ENCODE measurements at regions not wholly inside any gene's neighbourhood (a gene's known extent, or its start where the extent isn't known, plus 50 kb on each side); places are given as distances from the start of the nearest gene placed in this dataset.

- Mint-ChIP-seq H3K9me3 (no peaks in the 10 kb centered on the region), H3K27ac (no peak overlapping the region), H3K27me3 (ENCODE audit: low read depth) (peaks cover 3% of the 10 kb centered on the region), H3K36me3 (ENCODE audit: insufficient read depth in 2 of 2) (no peaks in the 10 kb centered on the region), H3K4me3 (no peak overlapping the region), H3K4me1 (ENCODE audit: low read depth) (no peaks in the 10 kb centered on the region)
- DNase-seq (no peak), ATAC-seq (replicated peaks in 1 of 2) (no peak)
Observed at GRCh38 chr18:10374636-10375293, 79.7 kb upstream of the APCDD1 start.

GRCh38 chr18:10376731-10377130 lies 77.7 kb upstream of the APCDD1 start:
- DNase-seq (no peak), ATAC-seq (replicated peaks in 1 of 2) (no peak)
- Mint-ChIP-seq H3K4me3 (no peak overlapping the region), H3K27me3 (ENCODE audit: low read depth) (peaks cover 5% of the 10 kb centered on the region), H3K36me3 (ENCODE audit: insufficient read depth in 2 of 2) (no peaks in the 10 kb centered on the region), H3K9me3 (no peaks in the 10 kb centered on the region), H3K4me1 (ENCODE audit: low read depth) (no peaks in the 10 kb centered on the region), H3K27ac (no peak overlapping the region)

- Mint-ChIP-seq H3K27me3 (ENCODE audit: low read depth) (peaks cover 5% of the 10 kb centered on the region), H3K36me3 (ENCODE audit: insufficient read depth in 2 of 2) (no peaks in the 10 kb centered on the region), H3K27ac (no peak overlapping the region), H3K4me3 (no peak overlapping the region), H3K9me3 (no peaks in the 10 kb centered on the region), H3K4me1 (ENCODE audit: low read depth) (no peaks in the 10 kb centered on the region)
- ATAC-seq (replicated peaks in 1 of 2) (no peak), DNase-seq (no peak)
Observed at GRCh38 chr18:10377956-10378355, 76.5 kb upstream of the APCDD1 start.

- Mint-ChIP-seq H3K4me3 (no peak overlapping the region), H3K27ac (no peak overlapping the region), H3K27me3 (ENCODE audit: low read depth) (peaks cover 5% of the 10 kb centered on the region), H3K9me3 (no peaks in the 10 kb centered on the region), H3K4me1 (ENCODE audit: low read depth) (no peaks in the 10 kb centered on the region), H3K36me3 (ENCODE audit: insufficient read depth in 2 of 2) (no peaks in the 10 kb centered on the region)
- ATAC-seq (replicated peaks in 1 of 2) (no peak), DNase-seq (no peak)
Observed at GRCh38 chr18:10378688-10379420, 75.6 kb upstream of the APCDD1 start.

DNA sequence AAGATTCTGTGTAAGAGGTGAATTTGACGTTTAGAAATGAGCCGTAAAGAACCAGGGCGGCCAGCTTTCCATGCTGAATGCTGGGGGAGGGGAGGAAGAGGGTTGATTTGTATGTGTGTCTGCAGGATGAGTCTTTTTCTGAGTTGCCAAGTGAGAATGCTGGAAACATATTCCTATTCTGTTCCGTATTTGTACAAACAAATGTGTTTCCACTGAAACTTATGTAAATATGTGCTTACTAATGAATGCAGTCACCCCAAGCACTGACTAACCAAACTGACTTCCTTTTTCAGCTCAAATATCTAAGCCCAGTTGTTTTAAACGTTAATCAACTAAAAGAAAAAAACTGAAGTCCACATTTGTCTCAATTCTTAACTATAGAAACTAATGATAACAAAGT lies 74.9 kb upstream of the APCDD1 start:
- Mint-ChIP-seq H3K4me1 (ENCODE audit: low read depth) (no peaks in the 10 kb centered on the region), H3K4me3 (no peak overlapping the region), H3K27ac (no peak overlapping the region), H3K36me3 (ENCODE audit: insufficient read depth in 2 of 2) (no peaks in the 10 kb centered on the region), H3K9me3 (no peaks in the 10 kb centered on the region), H3K27me3 (ENCODE audit: low read depth) (peaks cover 5% of the 10 kb centered on the region)
- no peak for ATAC-seq (replicated peaks in 1 of 2)
- no peak for DNase-seq

DNA sequence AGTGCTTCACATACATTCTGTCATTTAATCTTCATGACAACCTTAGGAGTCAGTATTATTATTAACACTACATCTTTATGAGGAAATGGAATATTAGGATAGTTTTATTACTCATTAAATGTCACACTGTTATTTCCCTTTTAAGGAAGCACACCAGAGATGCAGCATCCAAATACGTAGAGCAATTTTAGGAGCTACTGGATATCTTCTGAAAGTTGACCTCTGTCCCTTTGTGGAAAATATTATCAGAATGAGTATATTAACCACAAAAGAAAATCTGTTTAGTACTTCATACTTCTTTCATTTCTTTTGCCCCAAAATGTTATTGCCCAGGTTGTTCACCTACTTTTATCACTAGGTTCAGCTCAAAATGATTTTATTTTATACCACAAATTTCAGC lies 72.9 kb upstream of the APCDD1 start:
- Mint-ChIP-seq H3K9me3 (no peaks in the 10 kb centered on the region), H3K4me1 (ENCODE audit: low read depth) (no peaks in the 10 kb centered on the region), H3K27me3 (ENCODE audit: low read depth) (peaks cover 6% of the 10 kb centered on the region), H3K4me3 (no peak overlapping the region), H3K36me3 (ENCODE audit: insufficient read depth in 2 of 2) (no peaks in the 10 kb centered on the region), H3K27ac (no peak overlapping the region)
- DNase-seq, result no peak
- ATAC-seq (replicated peaks in 1 of 2), result no peak

GRCh38 chr18:10381951-10382350 lies 72.5 kb upstream of the APCDD1 start:
- Mint-ChIP-seq H3K9me3 (no peaks in the 10 kb centered on the region), H3K27me3 (ENCODE audit: low read depth) (peaks cover 10% of the 10 kb centered on the region), H3K36me3 (ENCODE audit: insufficient read depth in 2 of 2) (no peaks in the 10 kb centered on the region), H3K4me1 (ENCODE audit: low read depth) (no peaks in the 10 kb centered on the region), H3K27ac (no peak overlapping the region), H3K4me3 (no peak overlapping the region)
- ATAC-seq (replicated peaks in 1 of 2) (no peak), DNase-seq (no peak)

- DNase-seq (no peak), ATAC-seq (replicated peaks in 1 of 2) (no peak)
- Mint-ChIP-seq H3K9me3 (peaks cover 0 to 1% of the 10 kb centered on the region in 2 donors), H3K27ac (no peak overlapping the region), H3K4me3 (no peak overlapping the region), H3K4me1 (ENCODE audit: low read depth) (peaks cover under 1% of the 10 kb centered on the region), H3K27me3 (ENCODE audit: low read depth) (peaks cover 9% of the 10 kb centered on the region), H3K36me3 (ENCODE audit: insufficient read depth in 2 of 2) (no peaks in the 10 kb centered on the region)
Observed at GRCh38 chr18:10386049-10386448, 68.4 kb upstream of the APCDD1 start.

GRCh38 chr18:10386956-10387355 lies 67.5 kb upstream of the APCDD1 start:
- peaks cover 9% of the 10 kb centered on the region for H3K27me3 Mint-ChIP-seq (ENCODE audit: low read depth)
- H3K4me3 Mint-ChIP-seq, result no peak overlapping the region
- DNase-seq (no peak), ATAC-seq (replicated peaks in 1 of 2) (no peak)
- no peak overlapping the region for H3K27ac Mint-ChIP-seq
- H3K36me3 Mint-ChIP-seq (ENCODE audit: insufficient read depth in 2 of 2), result no peaks in the 10 kb centered on the region
- H3K4me1 Mint-ChIP-seq (ENCODE audit: low read depth), result peaks cover 10% of the 10 kb centered on the region
- H3K9me3 Mint-ChIP-seq, result peaks cover 0 to 1% of the 10 kb centered on the region in 2 donors

DNA sequence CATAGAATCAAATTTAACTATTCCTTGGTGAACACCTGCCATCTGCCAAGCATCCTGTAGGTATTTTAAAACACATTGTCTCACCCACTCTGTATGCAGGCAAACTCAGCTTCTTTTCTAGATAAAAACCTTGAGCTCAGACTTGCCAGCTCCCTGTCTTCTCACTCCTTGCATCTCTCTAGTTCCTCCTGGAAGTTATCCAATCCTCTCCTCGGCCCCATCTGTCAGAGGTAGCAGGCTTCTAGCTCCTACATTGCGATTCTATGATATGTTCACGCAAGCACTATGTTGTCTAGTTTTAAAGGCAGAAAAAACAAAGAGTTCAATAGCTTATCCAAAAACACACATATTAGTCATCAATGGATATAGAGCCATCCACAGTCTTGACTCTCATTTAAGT lies 67.0 kb upstream of the APCDD1 start:
- Mint-ChIP-seq H3K27me3 (ENCODE audit: low read depth) (peaks cover 9% of the 10 kb centered on the region), H3K9me3 (peaks cover 0 to 1% of the 10 kb centered on the region in 2 donors), H3K4me3 (no peak overlapping the region), H3K4me1 (ENCODE audit: low read depth) (peaks cover 12% of the 10 kb centered on the region), H3K36me3 (ENCODE audit: insufficient read depth in 2 of 2) (no peaks in the 10 kb centered on the region), H3K27ac (no peak overlapping the region)
- DNase-seq (no peak), ATAC-seq (replicated peaks in 1 of 2) (no peak)

- ATAC-seq (replicated peaks in 1 of 2), result no peak
Observed at GRCh38 chr18:10388373-10388772, 66.1 kb upstream of the APCDD1 start.

GRCh38 chr18:10391506-10391905 lies 62.9 kb upstream of the APCDD1 start:
- Mint-ChIP-seq H3K4me3 (peak overlapping the region; percentile 13 to 17), H3K27ac (peak overlapping the region; percentile 1)
- no peak for ATAC-seq (replicated peaks in 1 of 2)

More at GRCh38 chr18:10388373-10388772, 66.1 kb upstream of the APCDD1 start:
- Mint-ChIP-seq H3K9me3 (peaks cover 1 to 3% of the 10 kb centered on the region in 2 donors), H3K27me3 (ENCODE audit: low read depth) (peaks cover 9% of the 10 kb centered on the region), H3K36me3 (ENCODE audit: insufficient read depth in 2 of 2) (no peaks in the 10 kb centered on the region), H3K4me1 (ENCODE audit: low read depth) (peaks cover 18% of the 10 kb centered on the region), H3K4me3 (no peak overlapping the region), H3K27ac (no peak overlapping the region)
- no peak for DNase-seq

DNA sequence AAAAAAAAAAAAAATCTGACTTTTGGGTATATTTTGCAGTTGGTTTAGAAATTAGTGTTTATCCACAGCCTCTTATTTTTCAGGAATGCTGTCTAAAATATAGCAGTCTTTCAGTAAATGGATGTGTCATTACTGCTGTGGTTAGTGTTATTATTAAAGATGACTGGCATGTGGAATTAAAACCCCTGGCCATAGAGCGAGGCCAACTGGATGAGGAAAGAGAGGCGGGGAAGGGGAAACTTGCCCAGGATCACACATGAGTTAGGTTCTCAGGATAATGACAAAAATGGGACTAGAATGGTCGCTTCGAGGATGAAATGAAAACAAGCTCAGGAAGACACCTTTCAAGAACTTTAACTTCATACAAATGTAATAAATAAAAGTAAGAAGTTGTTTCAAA lies 57.4 kb upstream of the APCDD1 start:
- ATAC-seq (replicated peaks in 1 of 2) (no peak), DNase-seq (no peak)
- Mint-ChIP-seq H3K9me3 (peaks cover 1 to 2% of the 10 kb centered on the region in 2 donors), H3K4me3 (no peak overlapping the region), H3K4me1 (ENCODE audit: low read depth) (peaks cover 8% of the 10 kb centered on the region), H3K36me3 (ENCODE audit: insufficient read depth in 2 of 2) (no peaks in the 10 kb centered on the region), H3K27ac (no peak overlapping the region), H3K27me3 (ENCODE audit: low read depth) (peaks cover 19% of the 10 kb centered on the region)

More at GRCh38 chr18:10391506-10391905, 62.9 kb upstream of the APCDD1 start:
- no peaks in the 10 kb centered on the region for H3K36me3 Mint-ChIP-seq (ENCODE audit: insufficient read depth in 2 of 2)
- H3K27me3 Mint-ChIP-seq (ENCODE audit: low read depth), result peaks cover 8% of the 10 kb centered on the region
- DNase-seq, result no peak
- peaks cover 18% of the 10 kb centered on the region for H3K4me1 Mint-ChIP-seq (ENCODE audit: low read depth)
- peaks cover 1 to 3% of the 10 kb centered on the region in 2 donors for H3K9me3 Mint-ChIP-seq

DNA sequence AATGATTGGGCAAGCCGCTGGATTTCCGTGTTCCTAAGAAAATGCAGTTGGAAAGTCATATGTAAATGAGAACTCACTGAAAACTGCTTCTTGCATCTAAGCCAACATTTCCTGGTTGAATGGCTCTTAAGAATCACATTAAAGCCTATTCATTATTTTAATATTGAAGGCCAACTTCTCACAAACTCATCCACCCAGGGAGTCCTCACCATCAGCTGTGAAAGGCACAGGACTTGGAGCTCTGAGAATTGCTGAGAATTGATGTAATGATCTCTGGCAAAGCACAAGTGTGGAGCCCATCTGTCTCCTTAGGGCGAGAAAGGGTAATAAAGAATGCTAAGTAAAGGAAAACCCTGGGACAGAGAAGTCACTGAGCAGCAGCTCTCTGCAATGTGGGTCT lies 55.9 kb upstream of the APCDD1 start:
- Mint-ChIP-seq H3K27ac (no peak overlapping the region), H3K9me3 (no peaks in the 10 kb centered on the region)
- no peak for DNase-seq

More for the DNA sequence above, 55.9 kb upstream of the APCDD1 start:
- no peak for ATAC-seq (replicated peaks in 1 of 2)
- Mint-ChIP-seq H3K27me3 (ENCODE audit: low read depth) (peaks cover 19% of the 10 kb centered on the region), H3K36me3 (ENCODE audit: insufficient read depth in 2 of 2) (no peaks in the 10 kb centered on the region), H3K4me3 (no peak overlapping the region), H3K4me1 (ENCODE audit: low read depth) (no peaks in the 10 kb centered on the region)

Data from activated T-cell treated with anti-CD3 and anti-CD28 coated beads, Interleukin-2, amount 50 U/mL, for 72 hours (primary cell).